ENCODE measurements at regions not wholly inside any gene's neighbourhood (a gene's known extent, or its start where the extent isn't known, plus 50 kb on each side); places are given as distances from the start of the nearest gene placed in this dataset.

DNA sequence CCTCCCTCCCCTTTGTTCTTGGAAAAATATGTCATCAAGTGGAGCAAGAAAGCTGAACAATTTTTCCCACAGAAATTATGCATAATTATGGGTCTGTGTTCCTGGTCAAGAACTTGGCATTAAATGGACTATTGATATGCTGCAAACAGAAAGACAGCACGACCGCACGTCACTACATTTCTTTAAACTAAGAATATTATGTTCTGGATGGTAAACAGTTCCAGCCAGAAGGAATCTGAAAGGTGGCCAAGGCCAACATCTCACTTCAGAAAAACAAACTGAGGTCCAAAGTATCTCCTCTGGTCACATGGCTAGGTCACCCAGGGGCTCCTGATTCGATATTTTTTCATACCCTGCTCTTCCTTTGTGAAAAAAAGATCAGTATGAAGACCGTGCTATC is 173.3 kb upstream of the GAS1 start:
- TF ChIP-seq, protein P1, sequence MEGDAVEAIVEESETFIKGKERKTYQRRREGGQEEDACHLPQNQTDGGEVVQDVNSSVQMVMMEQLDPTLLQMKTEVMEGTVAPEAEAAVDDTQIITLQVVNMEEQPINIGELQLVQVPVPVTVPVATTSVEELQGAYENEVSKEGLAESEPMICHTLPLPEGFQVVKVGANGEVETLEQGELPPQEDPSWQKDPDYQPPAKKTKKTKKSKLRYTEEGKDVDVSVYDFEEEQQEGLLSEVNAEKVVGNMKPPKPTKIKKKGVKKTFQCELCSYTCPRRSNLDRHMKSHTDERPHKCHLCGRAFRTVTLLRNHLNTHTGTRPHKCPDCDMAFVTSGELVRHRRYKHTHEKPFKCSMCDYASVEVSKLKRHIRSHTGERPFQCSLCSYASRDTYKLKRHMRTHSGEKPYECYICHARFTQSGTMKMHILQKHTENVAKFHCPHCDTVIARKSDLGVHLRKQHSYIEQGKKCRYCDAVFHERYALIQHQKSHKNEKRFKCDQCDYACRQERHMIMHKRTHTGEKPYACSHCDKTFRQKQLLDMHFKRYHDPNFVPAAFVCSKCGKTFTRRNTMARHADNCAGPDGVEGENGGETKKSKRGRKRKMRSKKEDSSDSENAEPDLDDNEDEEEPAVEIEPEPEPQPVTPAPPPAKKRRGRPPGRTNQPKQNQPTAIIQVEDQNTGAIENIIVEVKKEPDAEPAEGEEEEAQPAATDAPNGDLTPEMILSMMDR (IDR thresholded peaks at IDR 0.05) = no peak
- no peak for TF ChIP-seq POLR2A (IDR thresholded peaks at IDR 0.05)
- H3K27ac ChIP-seq = no peak overlapping the region
- H3K9me3 ChIP-seq = no peaks in the 10 kb centered on the region
- H3K4me3 ChIP-seq = no peak overlapping the region
- no peaks in the 10 kb centered on the region for H3K27me3 ChIP-seq
- peaks cover 8% of the 10 kb centered on the region for H3K4me1 ChIP-seq
- no peaks in the 10 kb centered on the region for H3K36me3 ChIP-seq (replicated peaks in 1 of 2; ENCODE audit: insufficient read depth in 1 of 2, low read depth in 2 of 2)
- intact Hi-C loops (cut with DNase I) = no loop called here
- WGBS, 2 donors = 74 to 77% methylated on average over 5 of the region's 5 CpGs
- no peak for ATAC-seq
- DNase-seq = no peak

DNA sequence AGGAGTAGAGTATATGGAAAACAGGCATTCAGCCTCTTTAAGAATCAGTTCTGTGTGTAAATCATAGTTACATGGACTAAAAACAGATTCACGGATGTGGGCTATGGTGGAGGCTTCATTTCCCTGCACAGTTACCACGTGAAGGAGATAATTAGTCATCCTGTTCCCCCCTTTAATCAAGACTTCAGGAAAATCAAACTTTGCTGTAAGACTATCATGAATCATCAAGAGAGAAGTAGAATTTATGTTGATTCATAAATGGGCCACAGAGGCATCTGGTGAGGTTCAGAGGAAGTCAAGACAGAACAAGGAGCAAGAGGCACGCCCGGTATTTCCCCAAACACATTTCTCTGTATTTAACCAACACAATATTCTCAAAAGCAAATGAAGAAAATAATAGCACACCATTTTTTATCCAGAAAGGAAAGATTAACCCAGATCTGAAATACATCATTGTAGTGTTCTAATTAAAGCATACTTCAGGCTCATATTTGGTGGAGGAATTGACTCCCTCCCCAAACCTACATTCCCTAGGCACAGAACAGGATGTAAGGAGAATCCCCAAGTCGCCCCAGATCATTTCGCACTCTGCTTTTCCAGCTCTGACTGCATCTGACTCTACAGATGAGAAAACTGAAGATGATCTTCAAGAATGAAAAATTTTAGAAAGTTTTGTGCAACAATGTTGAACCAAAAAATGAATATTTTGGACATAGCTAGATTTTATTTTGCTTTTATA is 175.8 kb upstream of the GAS1 start:
- TF ChIP-seq POLR2A (IDR thresholded peaks at IDR 0.05) = no peak
- TF ChIP-seq, protein P1 (IDR thresholded peaks at IDR 0.05) = no peak
- H3K36me3 ChIP-seq (replicated peaks in 1 of 2; ENCODE audit: insufficient read depth in 1 of 2, low read depth in 2 of 2) = no peaks in the 10 kb centered on the region
- 59 to 68% methylated on average over 6 of the region's 6 CpGs for WGBS, 2 donors
- no peaks in the 10 kb centered on the region for H3K27me3 ChIP-seq
- intact Hi-C loops (cut with DNase I) = no loop called here
- H3K27ac ChIP-seq = no peak overlapping the region
- peaks cover 8% of the 10 kb centered on the region for H3K4me1 ChIP-seq
- no peaks in the 10 kb centered on the region for H3K9me3 ChIP-seq
- peak in 1 of 4 donors; percentile 8 for DNase-seq
- H3K4me3 ChIP-seq = no peak overlapping the region
- peak; percentile 40 for ATAC-seq

DNA sequence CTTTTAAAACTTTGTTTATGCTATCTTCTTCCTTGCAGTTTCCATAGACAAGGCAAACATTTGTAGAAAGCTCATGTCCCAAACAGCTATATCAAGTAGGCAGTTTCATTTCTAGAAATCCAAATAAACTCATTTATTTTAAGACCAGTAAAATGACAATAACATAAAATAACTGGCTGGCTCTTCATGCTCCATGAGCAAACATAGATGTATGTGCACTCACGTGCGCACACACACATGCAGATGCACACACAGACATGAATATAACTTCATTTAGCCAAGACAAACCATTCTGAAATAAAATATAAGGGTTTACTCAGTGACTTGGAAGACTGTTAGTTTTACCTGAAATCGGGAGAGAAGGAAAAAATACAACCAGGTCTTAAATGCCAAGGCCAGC is 176.5 kb upstream of the GAS1 start:
- Histone ChIP-seq H3K4me3 (no peak overlapping the region), H3K27ac (no peak overlapping the region), H3K27me3 (no peaks in the 10 kb centered on the region), H3K36me3 (replicated peaks in 1 of 2; ENCODE audit: insufficient read depth in 1 of 2, low read depth in 2 of 2) (no peaks in the 10 kb centered on the region), H3K4me1 (peaks cover 8% of the 10 kb centered on the region), H3K9me3 (no peaks in the 10 kb centered on the region)
- no peak for ATAC-seq
- no peak for TF ChIP-seq POLR2A (IDR thresholded peaks at IDR 0.05)
- TF ChIP-seq, protein P1 (IDR thresholded peaks at IDR 0.05) = no peak
- DNase-seq = no peak
- intact Hi-C loops (cut with DNase I) = no loop called here
- 71 to 77% methylated on average over 3 of the region's 3 CpGs for WGBS, 2 donors

DNA sequence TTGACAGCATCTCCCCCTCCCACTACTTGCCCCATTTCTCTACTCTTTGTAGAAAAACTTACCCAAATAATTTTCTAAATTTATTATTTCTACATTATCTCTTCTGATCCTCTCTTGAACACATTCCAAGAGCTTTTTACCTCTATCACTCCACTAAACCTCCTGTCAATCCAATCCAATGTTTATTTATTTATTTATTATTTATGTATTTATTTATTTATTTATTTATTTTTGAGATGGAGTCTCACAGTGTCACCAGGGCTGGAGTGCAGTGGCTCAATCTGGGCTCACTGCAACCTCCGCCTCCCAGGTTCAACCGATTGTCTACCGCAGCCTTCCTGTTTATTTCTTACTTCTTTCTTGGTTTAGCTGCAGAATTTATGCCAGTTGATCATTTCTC is 178.5 kb upstream of the GAS1 start:
- H3K4me3 ChIP-seq = no peak overlapping the region
- H3K9me3 ChIP-seq = no peaks in the 10 kb centered on the region
- DNase-seq = no peak
- intact Hi-C loops (cut with DNase I) = no loop called here
- no peak for TF ChIP-seq POLR2A (IDR thresholded peaks at IDR 0.05)
- TF ChIP-seq, protein P1 (IDR thresholded peaks at IDR 0.05) = no peak
- WGBS, 2 donors = 97 to 98% methylated on average over 3 of the region's 3 CpGs
- no peaks in the 10 kb centered on the region for H3K4me1 ChIP-seq
- no peak for ATAC-seq
- H3K27ac ChIP-seq = no peak overlapping the region
- H3K27me3 ChIP-seq = no peaks in the 10 kb centered on the region
- H3K36me3 ChIP-seq (replicated peaks in 1 of 2; ENCODE audit: insufficient read depth in 1 of 2, low read depth in 2 of 2) = no peaks in the 10 kb centered on the region

DNA sequence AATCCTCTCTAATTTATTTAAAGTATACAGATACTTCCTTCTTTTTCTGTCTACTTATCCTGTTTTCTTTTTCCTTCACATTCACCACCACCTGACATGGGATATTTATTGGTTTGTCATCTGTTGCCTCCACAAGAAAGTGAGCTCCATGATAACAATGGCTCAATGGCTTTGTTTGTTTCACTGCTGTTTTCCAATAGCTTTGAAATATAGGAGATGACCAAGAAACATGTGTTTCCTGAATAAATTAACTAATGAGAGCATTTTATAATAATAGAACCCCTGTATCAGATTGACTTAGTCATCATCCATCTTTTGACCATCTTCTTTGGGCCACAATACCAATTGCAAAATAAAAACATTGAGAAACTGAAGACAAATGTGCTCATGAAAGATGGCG is 180.2 kb upstream of the GAS1 start:
- Histone ChIP-seq H3K9me3 (no peaks in the 10 kb centered on the region), H3K36me3 (replicated peaks in 1 of 2; ENCODE audit: insufficient read depth in 1 of 2, low read depth in 2 of 2) (no peaks in the 10 kb centered on the region), H3K27me3 (no peaks in the 10 kb centered on the region), H3K27ac (no peak overlapping the region), H3K4me3 (no peak overlapping the region), H3K4me1 (no peaks in the 10 kb centered on the region)
- no peak for DNase-seq
- intact Hi-C loops (cut with DNase I) = no loop called here
- no peak for TF ChIP-seq POLR2A (IDR thresholded peaks at IDR 0.05)
- TF ChIP-seq, protein P1 (IDR thresholded peaks at IDR 0.05) = no peak
- 86 to 92% methylated on average over 1 of the region's 1 CpG for WGBS, 2 donors
- ATAC-seq = no peak
